ENCODE measurements at regions not wholly inside any gene's neighbourhood (a gene's known extent, or its start where the extent isn't known, plus 50 kb on each side); places are given as distances from the start of the nearest gene placed in this dataset.

DNA sequence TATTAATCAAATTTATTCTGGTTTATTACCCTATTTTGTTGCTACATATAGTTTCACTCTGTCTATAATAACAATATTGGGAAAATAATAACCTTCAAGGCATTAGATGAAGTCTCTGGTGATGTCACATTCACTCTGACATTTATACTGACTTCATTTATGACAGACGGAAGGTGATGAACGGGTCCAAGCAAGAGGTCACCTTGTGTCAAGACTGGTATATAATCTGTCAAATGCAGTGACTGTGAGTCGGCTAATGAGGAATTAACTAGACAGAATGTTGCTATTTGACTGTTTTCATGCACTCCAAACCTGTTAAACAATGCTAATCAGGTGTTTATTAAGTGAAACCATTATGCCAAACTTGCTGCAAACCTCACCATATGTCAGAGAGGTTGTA, 800.5 kb upstream of the KLHL1 start:
- no peak for DNase-seq (ENCODE audit: low read depth in 1 of 2, low spot score in 1 of 2)

DNA sequence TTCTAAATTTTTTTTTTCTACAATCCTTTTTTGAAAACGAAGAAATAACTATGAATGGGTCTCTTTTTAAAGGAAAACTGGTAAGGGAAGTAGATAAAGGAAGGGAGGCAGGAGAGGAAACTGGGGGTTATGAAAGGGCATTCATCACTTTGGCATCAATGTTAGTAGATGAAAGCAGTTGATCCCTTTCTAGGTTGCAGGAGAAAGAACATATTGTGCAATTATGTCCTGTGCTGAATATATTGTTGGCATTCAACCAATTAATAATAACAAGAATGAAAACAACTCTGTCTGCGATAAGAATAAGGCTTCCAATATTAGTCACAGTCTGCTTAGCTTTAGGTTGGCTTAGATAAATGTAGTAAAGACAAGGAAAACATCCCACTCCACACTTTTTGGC, 796.8 kb upstream of the KLHL1 start:
- DNase-seq (ENCODE audit: low read depth in 1 of 2, low spot score in 1 of 2), result no peak

DNA sequence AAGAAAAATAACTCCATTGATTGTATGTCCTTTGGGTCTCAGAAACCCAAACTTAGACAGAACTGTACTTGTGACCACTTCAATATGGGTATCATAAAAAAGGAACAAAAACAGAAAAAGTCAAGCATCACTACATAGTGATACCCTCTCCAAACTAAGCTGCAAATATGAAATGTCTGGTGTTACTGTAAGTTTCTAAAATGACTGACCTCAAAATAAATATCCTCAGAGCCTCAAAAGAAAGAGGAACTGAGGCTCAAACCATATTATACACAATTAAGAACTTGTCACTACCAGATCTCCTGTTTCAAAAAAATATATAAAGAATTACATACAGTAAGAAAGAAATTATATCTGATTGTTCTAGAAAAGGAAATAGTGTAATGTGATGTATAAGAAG, 787.9 kb upstream of the KLHL1 start:
- DNase-seq (ENCODE audit: low read depth in 1 of 2, low spot score in 1 of 2), result no peak

DNA sequence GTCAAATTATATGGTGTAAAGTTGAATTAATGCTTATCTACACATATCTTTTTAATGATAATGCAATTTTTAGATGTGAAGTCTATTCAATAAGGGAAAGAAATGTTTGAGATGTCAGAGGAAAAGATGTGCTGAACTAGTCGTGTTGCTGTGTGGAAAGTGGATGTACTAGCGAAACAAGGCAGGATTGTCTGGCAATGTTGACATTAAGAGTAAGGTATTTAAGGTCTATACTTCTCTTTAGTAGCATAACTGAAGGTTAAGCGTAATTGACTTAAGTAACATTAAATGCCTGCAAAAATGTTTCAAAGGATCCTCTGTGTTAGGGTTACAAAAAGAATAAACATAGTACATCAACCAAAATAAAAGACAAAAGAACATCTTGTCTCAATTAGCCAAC, 787.3 kb upstream of the KLHL1 start:
- no peak for DNase-seq (ENCODE audit: low read depth in 1 of 2, low spot score in 1 of 2)

DNA sequence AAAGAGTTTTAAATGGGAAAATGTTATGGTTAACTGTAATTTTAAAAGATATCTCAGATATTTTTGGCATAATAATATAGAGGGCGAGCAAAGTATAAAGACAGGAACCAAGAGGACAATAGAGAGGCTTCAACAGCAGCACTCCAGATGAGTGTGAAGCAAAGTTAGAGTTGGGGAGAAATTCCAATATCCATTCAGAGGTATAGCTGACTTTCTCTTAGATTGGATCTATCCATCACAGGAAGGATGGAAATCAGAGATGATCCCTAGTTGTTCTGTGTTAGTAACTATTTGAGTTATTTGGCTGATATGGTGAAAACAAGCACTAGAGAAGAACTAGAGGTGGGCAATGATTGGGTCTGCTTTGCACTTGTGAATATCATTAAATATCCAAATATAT, 786.0 kb upstream of the KLHL1 start:
- no peak for DNase-seq (ENCODE audit: low read depth in 1 of 2, low spot score in 1 of 2)

DNA sequence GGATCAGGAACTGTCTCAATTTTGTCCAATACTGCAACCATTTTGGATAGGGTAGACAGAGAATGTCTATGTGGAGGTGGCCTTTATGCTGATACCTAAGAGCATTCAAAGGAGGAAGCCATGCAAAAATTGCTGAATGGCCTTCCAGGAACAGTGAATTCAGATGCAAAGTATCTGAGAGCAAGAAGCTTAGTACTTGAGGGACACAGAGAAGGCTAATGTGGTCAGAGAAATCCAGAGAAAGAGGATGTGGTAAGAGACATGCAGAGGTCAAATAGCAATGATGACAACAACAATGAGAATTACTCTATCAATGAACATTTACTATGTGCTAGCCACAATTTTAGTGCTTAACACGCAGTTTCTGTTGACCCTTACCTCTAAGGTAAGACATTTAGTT, 785.6 kb upstream of the KLHL1 start:
- no peak for DNase-seq (ENCODE audit: low read depth in 1 of 2, low spot score in 1 of 2)

DNA sequence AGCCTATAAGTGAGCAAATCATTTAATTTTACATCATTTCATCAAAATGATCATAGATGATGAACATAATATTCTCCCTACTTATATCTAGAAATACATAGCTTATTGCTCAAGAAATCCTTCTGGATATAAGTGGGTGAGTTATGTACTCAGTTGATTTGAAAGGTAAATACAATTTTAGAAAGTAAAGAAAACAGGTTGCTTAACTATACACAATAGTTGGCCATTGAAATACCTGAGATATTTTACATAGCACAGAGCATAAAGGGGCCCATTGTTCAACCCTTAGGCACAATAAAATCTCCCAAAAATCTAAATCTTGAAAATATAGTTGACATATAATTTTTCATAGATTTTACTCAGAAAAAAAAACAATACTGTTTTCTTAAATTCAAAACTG, 782.0 kb upstream of the KLHL1 start:
- no peak for DNase-seq (ENCODE audit: low read depth in 1 of 2, low spot score in 1 of 2)

DNA sequence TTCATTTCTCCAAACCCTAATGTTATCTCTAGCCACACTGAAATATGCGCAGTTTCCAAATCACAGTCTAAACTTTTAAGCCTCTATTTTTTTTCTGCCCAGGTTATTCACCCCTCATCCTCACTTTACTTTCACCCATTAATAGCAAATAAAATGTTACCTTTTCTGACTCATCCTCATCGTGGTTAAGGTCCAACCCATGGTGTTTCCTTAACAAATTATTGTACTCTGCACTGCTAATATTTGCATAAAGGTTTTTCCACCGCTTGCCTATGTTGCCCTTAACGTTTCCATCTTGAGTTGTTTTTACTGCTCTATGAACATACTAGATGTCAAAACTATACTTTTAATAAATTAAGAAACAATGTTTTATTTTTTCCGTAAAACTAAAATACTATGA, 780.9 kb upstream of the KLHL1 start:
- no peak for DNase-seq (ENCODE audit: low read depth in 1 of 2, low spot score in 1 of 2)

DNA sequence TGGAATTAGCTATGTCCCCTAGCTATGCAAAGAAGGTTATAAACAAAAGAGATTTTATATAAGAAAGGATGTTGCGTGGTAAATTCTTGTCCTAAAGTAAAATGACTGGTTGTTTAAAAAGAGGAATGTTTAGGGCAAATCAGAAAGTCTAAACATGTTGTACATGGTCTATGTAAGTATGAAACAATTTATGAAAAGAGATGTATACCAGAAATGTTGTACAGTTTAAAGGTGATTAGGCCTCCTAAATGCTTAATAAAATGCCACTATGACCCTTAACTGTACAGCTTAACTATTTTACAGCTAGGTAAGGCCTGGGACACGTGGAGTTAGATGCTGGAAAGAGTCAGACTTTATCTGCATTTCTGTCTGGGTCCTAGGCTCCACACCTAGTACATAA, 775.9 kb upstream of the KLHL1 start:
- DNase-seq (ENCODE audit: low read depth in 1 of 2, low spot score in 1 of 2), result no peak

DNA sequence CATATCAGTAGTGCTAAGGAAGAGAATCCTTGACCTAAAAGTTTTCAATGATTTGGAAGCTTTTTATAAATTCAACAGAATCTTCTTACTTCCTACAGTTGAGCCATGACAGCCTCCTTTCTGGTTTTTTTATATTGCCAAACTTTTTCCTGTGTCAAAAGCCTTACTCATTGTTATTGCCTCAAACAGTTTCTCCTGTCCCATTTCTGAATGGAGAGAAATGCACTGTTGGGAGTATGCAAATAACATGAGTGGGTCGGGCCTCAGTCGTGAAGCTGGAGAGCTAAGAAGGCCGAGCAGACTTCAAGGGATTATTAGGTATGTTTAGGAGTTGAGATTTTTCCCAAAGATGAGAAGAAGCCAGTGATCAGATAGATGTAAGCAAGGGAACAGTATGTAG, 766.4 kb upstream of the KLHL1 start:
- DNase-seq (ENCODE audit: low read depth in 1 of 2, low spot score in 1 of 2), result no peak

DNA sequence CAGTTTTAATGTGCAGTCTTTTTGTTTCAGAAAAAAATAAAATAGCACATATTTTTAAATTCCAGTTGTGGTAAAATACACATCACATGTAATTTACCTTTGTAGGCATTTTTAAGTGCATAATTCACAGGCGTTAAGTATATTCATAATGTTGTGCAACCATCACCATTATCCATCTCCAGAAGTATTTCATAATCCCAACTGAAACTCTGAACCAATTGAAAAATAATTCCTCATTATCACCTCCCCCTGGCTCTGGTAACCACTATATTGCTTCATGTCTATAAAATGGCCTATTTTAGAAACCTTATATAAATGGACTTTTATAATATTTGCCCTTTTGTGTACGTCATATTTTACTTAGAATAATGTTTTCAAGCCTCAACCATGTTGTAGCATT, 756.5 kb upstream of the KLHL1 start:
- DNase-seq (ENCODE audit: low read depth in 1 of 2, low spot score in 1 of 2), result no peak

DNA sequence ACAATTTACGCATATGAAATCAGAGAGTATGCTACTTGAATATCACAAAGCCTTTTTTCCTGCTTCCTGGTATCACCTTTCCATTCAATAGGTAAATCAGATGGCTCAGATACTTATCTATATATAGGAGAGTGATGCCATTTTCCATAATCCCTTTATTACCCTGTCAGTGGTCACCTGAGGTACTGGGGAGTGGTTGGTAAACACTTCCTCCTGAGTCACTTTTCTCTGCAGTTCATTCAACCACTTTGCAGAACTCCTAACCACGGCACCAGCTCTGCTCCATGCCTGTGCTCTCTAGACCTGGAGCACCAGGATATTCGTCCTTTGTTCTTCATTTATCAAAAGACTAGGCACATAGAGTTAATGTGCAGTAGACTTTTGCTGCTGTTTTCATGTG, 748.5 kb upstream of the KLHL1 start:
- DNase-seq (ENCODE audit: low read depth in 1 of 2, low spot score in 1 of 2), result no peak

DNA sequence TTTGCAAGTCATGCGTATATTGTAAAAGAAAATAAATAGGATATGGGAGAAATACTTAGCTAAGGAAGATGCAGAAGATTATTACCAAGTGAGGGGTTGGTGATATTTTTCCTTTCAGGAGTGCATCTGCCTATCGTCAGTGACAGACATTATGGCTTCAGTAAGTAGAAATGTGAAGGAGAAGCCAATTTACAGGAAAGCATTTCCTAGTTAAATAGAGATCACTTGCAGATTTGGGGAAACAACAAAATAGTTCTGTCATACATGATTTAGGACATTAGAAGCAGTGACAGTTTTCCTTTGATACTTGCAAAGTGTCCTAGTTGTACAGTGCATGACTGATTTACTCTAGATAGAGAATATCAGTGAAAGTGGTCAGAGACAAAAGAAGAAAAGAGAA, 747.8 kb upstream of the KLHL1 start:
- no peak for DNase-seq (ENCODE audit: low read depth in 1 of 2, low spot score in 1 of 2)

DNA sequence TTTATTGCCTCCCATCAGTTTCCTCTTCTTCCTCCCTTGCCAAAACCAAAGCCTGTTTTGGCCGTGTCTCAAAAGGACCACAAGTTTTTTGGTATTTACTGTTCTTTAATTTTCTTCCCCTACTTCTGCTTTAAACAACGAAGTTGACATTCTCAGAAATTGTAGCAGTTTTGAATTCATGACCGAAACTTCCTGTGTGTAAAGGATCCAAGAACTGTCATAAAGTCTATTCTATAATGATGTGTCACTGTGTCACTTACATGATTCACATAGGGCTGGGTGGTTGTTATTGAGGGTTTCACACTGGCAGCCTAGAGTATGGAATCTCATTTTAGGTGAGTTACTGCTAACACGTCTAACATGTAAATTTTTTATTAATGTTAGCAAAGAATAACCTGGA, 741.0 kb upstream of the KLHL1 start:
- DNase-seq (ENCODE audit: low read depth in 1 of 2, low spot score in 1 of 2), result no peak

DNA sequence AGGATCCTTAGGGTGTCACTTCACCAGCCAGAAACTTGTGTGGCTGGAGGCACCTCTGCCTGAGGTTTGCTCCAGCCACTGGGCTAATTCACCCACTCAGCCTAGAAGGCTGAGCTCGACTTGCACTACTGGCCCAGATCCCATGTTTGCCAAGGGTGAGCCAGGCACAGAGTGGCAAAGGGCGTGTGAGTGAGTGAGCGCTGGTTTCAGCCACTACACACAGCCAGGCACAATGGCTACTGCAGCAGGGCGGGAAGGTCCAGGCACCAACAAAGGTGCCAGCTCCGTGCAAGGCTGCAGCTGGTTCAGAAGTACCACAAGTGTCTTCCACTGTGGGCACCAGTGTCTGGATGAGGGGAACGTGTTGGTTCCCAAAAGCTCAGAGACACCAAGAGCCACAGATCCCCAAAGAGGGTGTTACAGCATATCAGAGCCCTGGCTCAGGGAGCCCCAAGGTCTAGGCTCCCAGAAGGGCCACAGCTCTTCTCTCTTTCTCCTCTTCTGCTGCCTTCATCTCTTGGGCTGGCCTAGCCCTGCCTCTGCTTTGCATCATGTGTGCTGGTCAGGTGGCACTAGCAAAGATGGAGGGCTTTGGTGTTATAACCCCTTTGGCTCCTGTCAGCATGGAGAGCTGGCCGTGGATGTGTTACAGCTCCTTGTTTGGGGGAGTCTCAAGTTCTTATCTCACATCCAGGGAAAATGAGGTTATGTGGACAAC, 736.3 kb upstream of the KLHL1 start:
- DNase-seq (ENCODE audit: low read depth in 1 of 2, low spot score in 1 of 2), result no peak

DNA sequence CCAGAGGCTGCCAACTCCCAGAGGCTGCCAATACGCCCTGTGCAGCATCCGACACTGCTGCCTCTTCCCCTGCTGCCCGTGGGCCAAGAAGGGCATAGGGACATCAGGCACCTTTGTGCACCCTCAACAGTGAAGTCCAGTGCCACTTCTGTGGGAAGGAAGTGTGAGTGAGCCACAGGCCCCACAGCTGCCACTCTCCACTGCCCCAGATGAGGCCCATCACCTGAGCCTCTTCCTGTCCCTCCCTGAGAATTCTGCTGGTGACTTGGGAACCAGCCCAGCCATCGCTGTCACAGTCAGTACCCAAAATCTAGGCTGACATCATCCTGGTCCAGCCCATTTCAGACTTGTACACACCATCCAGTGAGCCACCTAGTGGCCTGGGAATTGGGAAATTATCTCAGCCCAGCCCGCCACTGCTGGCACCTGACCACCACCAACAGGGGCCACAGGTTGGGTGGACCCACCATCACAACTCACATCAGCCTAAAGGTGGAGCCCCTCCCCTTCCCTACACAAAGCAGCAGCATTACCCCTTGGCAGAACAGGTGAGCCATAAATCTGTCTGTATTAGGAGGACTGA, 733.9 kb upstream of the KLHL1 start:
- no peak for DNase-seq (ENCODE audit: low read depth in 1 of 2, low spot score in 1 of 2)

DNA sequence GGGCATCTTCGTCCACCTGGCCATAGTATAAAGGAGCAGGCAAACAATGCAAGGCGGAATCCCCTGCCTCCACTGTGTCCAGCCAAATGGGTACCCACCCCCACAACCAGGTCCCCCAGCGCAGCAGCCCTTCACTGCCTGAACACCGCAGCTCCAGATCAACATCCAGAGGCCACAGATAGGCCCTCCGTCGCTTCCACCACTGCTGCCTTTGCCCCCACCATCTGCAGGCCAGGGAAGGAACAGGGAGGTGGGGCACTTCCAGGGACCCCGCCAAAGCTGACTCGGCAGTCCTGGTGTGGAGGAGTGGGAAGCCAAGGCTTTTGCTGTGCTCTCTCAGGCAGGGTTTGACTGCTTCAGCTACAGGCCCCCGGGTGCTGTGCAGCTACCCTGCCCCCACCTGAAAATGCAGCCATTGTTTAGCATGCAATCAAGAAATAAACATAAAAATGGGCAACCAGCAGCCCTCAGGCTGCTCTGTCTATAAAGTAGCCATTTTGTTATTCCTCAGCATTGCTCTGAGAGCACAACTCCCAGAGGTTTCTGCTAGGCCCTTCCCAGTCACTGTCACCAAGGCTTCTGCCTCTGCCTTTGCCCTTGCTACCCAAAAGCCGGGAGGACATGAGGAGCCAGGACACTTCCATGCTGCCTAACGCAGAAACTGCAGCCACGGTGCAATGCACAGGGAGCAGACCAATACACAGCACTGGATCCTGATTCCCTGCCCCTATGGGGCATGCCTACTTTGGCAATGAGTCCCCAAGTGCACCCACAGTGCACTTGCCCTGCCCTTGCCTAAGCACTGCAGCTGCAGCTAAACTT, 733.2 kb upstream of the KLHL1 start:
- no peak for DNase-seq (ENCODE audit: low read depth in 1 of 2, low spot score in 1 of 2)

DNA sequence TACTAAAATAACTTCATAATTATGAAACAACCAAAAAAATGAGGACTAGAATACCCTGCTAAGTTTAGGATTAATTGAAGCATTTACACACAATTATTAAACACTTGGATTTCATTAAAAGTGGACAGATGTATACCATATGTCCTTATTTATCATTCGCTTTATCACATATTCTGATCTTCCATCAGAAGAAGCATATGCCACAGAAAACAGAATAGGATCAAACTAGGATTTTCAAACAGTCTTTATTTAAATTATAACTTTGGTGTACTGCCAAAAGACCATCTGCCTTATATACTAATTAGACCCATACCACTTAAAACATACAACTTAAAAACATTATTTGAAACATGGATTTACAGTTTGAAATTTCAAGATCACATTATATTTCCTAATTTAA, 727.1 kb upstream of the KLHL1 start:
- DNase-seq (ENCODE audit: low read depth in 1 of 2, low spot score in 1 of 2), result no peak

DNA sequence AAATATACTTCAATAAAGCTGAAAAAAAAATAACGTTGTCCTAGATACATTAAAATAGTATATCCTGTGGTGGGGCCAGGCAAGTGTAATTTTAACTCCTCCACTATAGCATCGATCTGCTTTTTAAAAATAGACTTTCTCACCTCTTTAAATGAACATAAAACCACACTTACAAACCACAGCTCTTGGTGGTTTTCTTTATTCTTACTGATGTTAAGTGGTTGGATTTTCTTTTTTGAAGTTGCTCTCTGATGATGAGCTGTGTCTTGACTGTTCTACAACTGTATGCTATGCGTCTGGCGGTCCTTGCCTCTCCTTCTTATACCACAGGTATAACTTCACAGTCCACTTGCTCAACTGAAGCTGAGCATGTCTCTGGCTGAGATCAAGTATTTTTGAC, 721.5 kb upstream of the KLHL1 start:
- no peak for DNase-seq (ENCODE audit: low read depth in 1 of 2, low spot score in 1 of 2)

DNA sequence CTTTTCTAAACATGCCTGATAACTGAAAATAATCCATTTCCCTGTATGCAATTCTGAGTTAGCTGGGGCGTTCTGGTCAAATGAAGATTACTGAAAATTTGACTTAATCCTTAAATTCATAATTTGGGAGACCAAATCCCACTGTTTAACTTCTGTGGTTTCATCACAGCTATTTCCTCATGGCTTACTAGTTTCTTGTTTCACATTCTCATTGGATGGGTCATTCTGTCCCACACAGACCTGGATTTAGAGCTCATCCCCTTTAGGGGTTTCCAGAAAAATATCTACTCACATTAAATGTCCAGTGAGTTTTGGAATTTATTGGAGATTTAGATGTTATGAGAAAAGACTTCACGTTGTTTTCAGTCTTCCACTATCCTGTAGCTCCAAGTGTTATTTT, 709.3 kb upstream of the KLHL1 start:
- no peak for DNase-seq (ENCODE audit: low read depth in 1 of 2, low spot score in 1 of 2)

DNA sequence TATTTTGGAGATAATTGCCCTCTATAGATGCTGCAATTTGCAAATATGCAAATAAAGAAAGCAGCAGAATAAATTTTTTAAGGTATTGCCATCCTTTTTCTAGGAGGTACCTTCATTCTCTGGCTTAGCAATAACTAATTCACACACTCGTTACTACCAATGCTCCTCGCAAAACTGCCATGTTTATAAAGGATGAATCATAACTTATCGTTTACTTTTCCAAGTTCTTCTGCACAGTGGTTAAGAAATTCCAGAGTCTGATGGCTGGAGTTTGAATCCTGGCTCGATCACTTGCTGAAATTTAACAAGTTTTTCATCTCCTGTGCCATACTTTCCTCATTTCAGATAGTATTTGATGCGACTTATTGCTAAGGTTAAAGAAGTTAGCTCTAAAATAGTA, 708.6 kb upstream of the KLHL1 start:
- DNase-seq (ENCODE audit: low read depth in 1 of 2, low spot score in 1 of 2), result no peak

DNA sequence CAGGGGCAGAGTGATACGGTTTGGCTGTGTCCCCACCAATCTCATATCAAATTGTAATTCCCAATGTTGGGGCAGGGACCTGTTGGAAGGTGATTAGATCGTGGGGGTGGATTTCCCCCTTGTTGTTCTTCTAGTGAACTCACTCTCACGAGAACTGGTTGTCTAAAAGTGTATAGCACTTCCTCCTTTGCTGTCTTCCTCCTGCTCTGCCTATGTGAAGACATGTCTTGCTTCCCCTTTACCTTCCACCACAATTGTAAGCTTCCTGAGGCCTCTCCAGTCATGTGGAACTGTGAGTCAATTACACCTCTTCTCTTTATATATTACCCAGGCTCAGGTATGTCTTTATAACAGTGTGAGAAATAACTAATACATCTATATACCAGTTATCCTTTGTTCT, 706.4 kb upstream of the KLHL1 start:
- no peak for DNase-seq (ENCODE audit: low read depth in 1 of 2, low spot score in 1 of 2)

DNA sequence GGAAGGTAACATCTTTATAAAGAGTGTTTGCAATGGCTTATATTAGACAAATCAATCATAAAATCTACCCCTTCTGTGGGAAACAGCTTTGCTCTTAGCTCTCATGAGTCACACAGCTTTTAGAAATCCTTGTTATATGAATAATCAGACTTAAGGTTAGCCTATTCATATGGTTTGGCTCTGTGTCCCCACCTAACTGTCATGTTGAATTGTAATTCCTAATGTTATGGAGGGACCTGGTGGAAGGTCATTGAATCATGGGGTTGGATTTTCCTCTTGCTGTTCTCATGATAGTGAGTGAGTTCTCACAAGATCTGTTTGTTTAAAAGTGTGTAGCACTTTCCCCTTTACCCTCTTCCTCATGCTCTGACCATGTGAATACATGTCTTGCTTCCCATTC, 704.2 kb upstream of the KLHL1 start:
- no peak for DNase-seq (ENCODE audit: low read depth in 1 of 2, low spot score in 1 of 2)

All from activated CD4-positive, alpha-beta T cell treated with anti-CD3 and anti-CD28 coated beads, Interleukin-2, amount 50 U/mL, for 24 hours (primary cell).